ENCODE measurements at regions not wholly inside any gene's neighbourhood (a gene's known extent, or its start where the extent isn't known, plus 50 kb on each side); places are given as distances from the start of the nearest gene placed in this dataset.
"Not testable (repeated sequence)": the region's sequence is repeated elsewhere in the genome, so short reads cannot be mapped to it uniquely, and the experiment has no call there.

DNA sequence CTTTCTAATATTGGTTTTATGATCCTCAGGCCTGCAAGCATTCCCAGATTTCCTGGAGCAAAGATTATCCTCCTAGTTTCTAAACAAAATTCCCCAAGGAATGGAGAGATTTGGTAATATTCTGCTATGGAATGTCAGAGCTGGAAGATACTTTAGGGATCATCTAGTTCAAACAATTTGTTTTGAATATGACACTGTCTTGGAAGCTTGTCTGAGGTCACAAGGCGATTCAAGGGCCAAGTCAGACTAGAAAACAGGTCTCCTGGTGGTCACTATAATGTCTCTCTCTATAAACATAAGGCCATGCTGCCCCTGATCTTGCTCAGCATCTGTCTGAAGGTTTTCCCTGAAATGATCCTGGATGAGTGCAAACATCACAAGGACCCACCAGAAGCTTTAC is 143.4 kb upstream of the BCL6 start:
- Histone ChIP-seq H3K9me3 (no peaks in the 10 kb centered on the region), H3K9ac (ENCODE audit: low read depth in 2 of 2, low read length in 2 of 2) (no peak overlapping the region), H3K4me3 (no peak overlapping the region), H3K27ac (no peak overlapping the region), H3K36me3 (no peaks in the 10 kb centered on the region), H3K27me3 (no peaks in the 10 kb centered on the region), H3K4me1 (no peaks in the 10 kb centered on the region)
- TF ChIP-seq, protein P1, sequence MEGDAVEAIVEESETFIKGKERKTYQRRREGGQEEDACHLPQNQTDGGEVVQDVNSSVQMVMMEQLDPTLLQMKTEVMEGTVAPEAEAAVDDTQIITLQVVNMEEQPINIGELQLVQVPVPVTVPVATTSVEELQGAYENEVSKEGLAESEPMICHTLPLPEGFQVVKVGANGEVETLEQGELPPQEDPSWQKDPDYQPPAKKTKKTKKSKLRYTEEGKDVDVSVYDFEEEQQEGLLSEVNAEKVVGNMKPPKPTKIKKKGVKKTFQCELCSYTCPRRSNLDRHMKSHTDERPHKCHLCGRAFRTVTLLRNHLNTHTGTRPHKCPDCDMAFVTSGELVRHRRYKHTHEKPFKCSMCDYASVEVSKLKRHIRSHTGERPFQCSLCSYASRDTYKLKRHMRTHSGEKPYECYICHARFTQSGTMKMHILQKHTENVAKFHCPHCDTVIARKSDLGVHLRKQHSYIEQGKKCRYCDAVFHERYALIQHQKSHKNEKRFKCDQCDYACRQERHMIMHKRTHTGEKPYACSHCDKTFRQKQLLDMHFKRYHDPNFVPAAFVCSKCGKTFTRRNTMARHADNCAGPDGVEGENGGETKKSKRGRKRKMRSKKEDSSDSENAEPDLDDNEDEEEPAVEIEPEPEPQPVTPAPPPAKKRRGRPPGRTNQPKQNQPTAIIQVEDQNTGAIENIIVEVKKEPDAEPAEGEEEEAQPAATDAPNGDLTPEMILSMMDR (IDR thresholded peaks at IDR 0.05), result no peak
- no peak for DNase-seq
- intact Hi-C loops (cut with DNase I), result no loop called here

DNA sequence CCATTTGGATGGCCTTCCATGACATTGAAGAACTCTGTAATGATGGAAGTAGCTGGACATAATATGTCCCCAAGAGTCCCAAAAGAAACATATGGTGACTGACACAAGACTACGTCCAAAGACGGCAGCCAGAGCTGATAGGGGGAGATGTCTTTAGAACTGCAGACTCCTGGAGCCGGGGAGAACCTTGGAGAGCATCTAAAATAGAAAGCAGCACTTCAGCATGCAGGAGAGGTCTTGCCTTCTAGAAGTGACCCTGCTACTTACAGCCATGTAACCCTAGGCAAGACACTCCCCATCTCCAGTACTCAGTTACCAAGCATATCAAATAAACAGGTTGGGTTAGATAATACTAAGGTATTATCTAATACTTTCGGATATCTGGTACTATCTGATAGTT is 143.8 kb upstream of the BCL6 start:
- Histone ChIP-seq H3K27me3 (no peaks in the 10 kb centered on the region), H3K4me3 (no peak overlapping the region), H3K36me3 (no peaks in the 10 kb centered on the region), H3K4me1 (no peaks in the 10 kb centered on the region), H3K9me3 (no peaks in the 10 kb centered on the region), H3K27ac (no peak overlapping the region), H3K9ac (ENCODE audit: low read depth in 2 of 2, low read length in 2 of 2) (no peak overlapping the region)
- intact Hi-C loops (cut with DNase I), result no loop called here
- DNase-seq, result no peak
- TF ChIP-seq, protein P1 (IDR thresholded peaks at IDR 0.05), result no peak

DNA sequence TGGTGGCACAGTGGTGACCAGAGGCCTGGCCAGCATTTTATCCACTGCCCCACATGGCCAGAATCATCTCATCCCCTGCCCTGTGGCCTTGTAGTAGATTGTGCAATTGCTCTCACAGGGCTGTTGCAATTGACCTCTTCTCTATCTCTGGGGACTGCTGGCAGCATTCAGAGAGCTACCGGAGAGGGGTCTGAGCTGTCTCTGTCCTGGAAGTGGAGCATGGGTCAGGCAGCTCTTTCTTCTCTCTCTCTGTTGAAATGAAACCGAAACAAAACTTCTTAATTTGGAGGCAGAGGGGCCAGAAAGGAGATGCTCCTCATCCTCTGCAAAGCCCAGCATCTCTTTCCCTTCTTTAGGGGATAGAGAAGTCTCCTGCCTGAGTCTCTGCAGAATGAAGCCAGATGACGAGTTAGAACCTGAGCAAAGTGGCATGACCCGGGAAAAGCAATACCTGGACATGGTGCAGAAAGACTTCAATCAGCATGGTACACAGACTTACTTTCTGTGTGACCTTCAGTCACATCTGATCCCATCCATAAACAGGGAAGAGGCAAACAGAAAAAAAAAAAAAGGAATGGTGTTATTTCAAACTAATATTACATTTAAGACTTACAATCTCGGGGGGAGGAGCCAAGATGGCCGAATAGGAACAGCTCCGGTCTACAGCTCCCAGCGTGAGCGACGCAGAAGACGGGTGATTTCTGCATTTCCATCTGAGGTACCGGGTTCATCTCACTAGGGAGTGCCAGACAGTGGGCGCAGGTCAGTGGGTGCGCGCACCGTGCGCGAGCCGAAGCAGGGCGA is 144.5 kb upstream of the BCL6 start:
- no peak for DNase-seq
- H3K4me1 ChIP-seq, result no peaks in the 10 kb centered on the region
- intact Hi-C loops (cut with DNase I), result no loop called here
- H3K4me3 ChIP-seq, result no peak overlapping the region
- H3K27ac ChIP-seq, result no peak overlapping the region
- H3K9me3 ChIP-seq, result no peaks in the 10 kb centered on the region
- no peaks in the 10 kb centered on the region for H3K27me3 ChIP-seq
- H3K9ac ChIP-seq (ENCODE audit: low read depth in 2 of 2, low read length in 2 of 2), result no peak overlapping the region
- no peaks in the 10 kb centered on the region for H3K36me3 ChIP-seq
- TF ChIP-seq, protein P1 (IDR thresholded peaks at IDR 0.05), result no peak

DNA sequence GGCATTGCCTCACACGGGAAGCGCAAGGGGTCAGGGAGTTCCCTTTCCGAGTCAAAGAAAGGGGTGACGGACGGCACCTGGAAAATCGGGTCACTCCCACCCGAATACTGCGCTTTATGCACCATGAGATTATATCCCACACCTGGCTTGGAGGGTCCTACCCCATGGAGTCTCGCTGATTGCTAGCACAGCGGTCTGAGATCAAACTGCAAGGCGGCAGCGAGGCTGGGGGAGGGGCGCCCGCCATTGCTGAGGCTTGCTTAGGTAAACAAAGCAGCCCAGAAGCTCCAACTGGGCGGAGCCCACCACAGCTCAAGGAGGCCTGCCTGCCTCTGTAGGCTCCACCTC is 145.1 kb upstream of the BCL6 start:
- intact Hi-C loops (cut with DNase I); H3K27me3 ChIP-seq; H3K9me3 ChIP-seq; H3K9ac ChIP-seq (ENCODE audit: low read depth in 2 of 2, low read length in 2 of 2); H3K4me3 ChIP-seq; H3K36me3 ChIP-seq; H3K4me1 ChIP-seq; H3K27ac ChIP-seq; DNase-seq: not testable (repeated sequence)

DNA sequence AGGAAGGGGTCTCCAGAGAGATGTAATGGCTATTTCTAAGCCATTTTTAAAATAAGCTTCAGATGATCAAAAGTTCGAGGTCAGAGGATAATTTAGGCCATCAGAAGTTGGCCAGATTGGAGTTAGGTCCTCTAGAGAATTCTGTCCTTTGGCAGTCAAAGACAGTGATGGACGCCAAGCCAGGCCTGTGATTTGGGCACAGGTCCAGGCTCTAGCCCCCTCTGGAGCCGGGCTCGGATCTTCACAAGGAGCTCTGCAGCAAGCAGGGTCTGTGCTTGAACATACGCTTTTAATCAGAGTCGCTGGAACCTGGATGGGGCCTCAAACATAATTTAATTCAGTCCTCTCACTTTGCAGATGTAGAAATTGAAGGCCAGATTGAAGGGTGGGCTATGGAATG is 151.4 kb upstream of the BCL6 start:
- Histone ChIP-seq H3K4me1 (no peaks in the 10 kb centered on the region), H3K9me3 (no peaks in the 10 kb centered on the region), H3K27ac (no peak overlapping the region), H3K9ac (ENCODE audit: low read depth in 2 of 2, low read length in 2 of 2) (no peak overlapping the region), H3K4me3 (no peak overlapping the region), H3K27me3 (no peaks in the 10 kb centered on the region), H3K36me3 (no peaks in the 10 kb centered on the region)
- intact Hi-C loops (cut with DNase I), result no loop called here
- no peak for DNase-seq
- TF ChIP-seq, protein P1 (IDR thresholded peaks at IDR 0.05), result no peak

DNA sequence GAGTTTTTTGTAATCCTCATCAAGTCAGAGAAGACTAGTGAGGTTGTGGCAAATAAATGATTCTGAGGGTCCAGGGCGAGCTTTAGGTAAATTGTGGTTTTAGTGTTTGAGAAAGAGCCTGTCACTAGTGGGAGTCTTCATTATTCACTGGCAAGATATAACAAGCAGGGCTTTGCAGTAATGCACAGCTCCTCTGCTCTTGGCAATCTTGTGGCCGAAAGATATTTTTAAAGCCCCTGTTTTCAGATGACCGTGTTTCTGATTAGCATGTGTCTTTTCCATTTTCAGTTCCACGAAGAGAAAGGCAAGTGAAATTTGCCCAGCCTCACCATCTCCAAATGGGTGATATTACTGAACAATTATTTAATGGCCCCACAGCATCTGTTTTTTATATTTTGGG is 154.0 kb upstream of the BCL6 start:
- TF ChIP-seq, protein P1 (IDR thresholded peaks at IDR 0.05), result no peak

More for the DNA sequence above, 154.0 kb upstream of the BCL6 start:
- intact Hi-C loops (cut with DNase I), result no loop called here
- no peaks in the 10 kb centered on the region for H3K4me1 ChIP-seq
- no peaks in the 10 kb centered on the region for H3K9me3 ChIP-seq
- no peaks in the 10 kb centered on the region for H3K27me3 ChIP-seq
- no peak overlapping the region for H3K27ac ChIP-seq
- no peak for DNase-seq
- no peaks in the 10 kb centered on the region for H3K36me3 ChIP-seq
- H3K4me3 ChIP-seq, result no peak overlapping the region
- no peak overlapping the region for H3K9ac ChIP-seq (ENCODE audit: low read depth in 2 of 2, low read length in 2 of 2)

Measured in colonic mucosa (tissue), 4 donors.